LoVo (cell line): ENCODE measurements at regions not wholly inside any gene's neighbourhood (a gene's known extent, or its start where the extent isn't known, plus 50 kb on each side); places are given as distances from the start of the nearest gene placed in this dataset.
A peak's percentile ranks its signal among the peaks of the same experiment; 100 is the strongest.

ENCODE experiments used
- DNase-seq: peaks from one replicate; pipeline ENCODE4 v3.0.0-alpha.2; 2016; ENCODE audit warnings: low spot score

DNA sequence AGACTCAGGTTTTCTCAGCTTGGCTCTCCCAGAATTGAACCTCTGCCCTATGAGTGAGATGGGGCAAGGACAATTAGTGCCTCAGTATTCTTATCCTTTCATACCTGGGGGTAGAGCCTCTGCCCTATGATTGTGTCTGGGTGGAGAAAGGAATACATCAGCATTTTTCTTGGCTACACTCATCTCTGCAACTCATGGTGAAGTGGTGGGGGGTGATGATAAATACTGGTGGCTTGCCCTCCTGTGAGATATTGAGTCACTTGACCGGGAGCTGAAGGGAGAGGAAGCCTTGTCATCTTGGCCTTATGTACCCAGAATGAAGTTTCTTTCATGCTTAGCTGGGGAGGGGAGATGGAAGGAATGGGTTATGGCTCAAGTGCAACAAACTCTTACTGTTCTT, 71.3 kb upstream of the ENOX2 start:
- no peak for DNase-seq

DNA sequence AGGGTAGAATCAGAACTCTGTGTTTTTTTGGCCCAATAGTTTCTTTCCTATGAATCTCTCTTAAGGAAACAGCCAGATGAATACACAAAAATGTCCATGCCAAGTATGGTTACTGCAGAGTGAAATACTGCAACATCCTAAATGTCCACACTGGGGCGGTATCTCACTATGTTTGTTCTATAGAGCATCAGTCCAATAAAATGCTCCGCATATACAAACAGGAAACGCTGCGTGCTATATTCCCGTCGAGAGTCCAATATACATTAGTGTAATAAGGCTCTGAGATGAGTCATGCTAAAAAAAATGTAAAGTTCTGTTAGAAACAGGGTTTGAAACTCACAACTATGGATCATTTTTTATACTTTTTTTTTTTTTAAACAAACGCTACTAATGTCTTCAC, 72.9 kb upstream of the ENOX2 start:
- DNase-seq, result peak; percentile 45

DNA sequence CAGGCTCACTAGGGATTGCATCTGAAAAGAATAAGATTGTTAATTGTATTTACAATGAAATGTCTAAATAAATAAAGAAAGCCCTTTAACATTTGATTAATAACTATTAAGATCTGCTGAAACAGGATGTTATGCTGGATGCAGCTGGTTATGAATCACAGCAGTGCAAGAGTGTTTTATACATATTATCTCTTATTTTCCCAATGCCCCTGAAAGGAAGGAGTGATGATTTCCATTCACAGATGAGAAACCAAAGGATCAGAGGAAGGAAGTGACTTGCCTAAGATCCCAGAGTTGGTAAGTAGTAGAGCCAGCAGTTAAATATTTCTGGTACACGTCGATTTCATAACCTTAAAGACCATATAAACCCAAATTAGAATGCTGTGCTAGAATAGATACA, 76.3 kb upstream of the ARHGAP36 start:
- DNase-seq, result no peak

DNA sequence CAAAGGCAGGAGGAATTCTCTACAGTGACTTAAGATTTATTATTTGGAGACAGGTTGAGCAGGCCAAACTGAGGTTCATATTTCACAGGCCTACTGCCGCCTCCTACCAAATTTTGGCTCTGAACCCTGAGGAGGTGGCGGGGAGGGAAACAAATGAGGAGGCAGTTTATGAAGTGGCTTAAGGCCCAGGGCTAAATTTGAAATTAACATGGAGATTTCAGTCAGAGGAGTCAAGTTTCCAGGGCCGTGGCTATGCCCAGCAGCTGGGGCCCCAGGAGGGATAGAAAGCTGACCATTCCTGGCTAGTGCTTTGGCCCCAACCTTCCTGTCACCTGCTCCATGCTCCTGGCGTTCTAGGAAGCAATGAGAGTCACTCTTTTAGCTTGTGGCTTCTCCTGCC, 73.4 kb upstream of the ARHGAP36 start:
- DNase-seq, result no peak

DNA sequence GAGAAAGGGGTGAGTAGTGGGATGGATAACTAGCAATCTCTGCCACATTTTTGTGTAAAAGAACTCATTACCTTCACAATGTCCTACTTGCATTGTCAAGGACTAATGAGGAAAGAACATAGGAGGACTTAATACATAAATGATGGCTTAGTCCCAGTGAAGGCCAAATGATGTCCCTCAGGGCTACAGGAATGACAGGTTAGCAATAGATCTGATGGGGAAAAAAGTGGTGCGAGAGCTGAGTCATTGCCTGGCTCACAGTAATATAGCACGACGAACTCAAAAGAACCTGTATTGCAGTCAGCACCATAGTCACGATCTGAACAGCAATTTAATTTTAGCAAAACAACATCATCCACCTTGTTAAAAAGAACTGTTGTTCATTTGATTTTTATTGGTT, 70.9 kb upstream of the ARHGAP36 start:
- DNase-seq, result no peak

DNA sequence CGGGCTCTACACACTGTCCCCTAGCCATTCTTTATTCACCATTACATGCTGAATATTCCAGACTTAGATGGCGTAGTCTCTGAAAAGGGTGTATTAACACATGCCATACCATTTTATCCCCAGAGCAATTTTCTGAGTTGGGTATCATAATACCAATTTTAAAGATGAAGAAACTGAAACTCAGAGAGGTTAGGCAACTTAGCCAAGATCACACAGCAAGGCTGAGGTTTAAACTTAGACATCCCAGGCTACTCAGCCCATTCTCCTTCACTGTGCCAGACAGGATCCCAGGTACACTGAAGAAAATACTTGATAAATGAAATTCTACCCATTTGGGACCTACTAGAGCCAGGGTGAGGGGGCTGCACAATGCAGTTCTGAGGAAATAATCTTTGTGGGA, 67.4 kb upstream of the ARHGAP36 start:
- no peak for DNase-seq

DNA sequence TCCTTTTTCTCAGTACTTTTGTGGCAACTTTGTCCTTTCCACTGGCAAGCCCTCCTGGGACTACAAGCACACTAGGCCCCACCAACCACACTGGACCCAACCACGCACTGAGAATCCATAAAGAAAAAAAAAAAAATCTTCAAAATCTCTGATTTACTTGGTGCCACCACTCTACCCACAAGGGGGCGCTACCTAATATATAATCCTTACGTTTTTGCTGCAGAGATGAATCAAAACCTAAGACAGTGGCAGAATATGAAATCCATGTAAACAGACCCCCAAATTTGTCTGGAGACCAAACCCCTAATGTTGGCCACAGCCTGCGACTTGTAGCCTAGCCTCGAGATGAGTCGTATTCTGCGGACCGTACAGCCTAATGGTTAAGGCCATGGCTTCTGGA, 63.5 kb upstream of the ARHGAP36 start:
- peak; percentile 3 for DNase-seq

DNA sequence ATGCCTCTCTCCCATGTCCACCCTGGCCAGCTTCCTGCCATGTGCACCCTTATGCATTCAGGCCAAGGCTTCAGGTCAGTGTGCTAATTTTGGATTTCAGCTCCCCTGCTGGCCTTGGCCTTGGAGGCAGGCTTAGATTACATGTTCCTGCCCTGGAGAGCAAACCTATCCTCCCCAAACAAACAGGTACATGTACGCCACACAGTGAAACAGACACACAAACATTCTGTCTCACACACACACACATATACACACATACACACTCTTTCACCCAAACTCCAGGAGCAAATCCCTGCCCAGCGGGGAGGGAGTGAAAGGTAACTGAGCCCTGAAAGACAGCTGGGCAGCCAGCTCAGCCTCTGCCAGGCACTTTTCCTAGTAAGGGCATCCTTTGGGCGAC, 62.7 kb upstream of the ARHGAP36 start:
- no peak for DNase-seq

DNA sequence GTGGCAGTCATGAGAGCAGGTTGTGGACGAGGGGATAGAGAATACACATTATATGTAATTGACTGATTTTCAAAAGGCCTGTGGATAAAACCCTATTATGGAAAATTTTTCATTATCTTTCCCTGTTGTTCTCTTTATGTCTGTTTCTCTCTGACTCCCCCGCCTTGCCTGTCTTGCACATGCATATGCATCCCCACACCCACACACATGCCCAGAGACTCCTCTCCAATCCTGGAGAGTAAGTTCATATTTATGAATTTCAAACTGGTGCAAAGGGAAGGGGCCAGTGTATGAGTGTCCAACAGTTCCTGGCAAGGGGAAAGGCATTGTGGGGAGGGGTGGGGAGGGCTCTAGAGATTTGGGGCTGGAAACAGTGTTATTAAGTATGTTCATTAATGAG, 60.8 kb upstream of the ARHGAP36 start:
- no peak for DNase-seq

DNA sequence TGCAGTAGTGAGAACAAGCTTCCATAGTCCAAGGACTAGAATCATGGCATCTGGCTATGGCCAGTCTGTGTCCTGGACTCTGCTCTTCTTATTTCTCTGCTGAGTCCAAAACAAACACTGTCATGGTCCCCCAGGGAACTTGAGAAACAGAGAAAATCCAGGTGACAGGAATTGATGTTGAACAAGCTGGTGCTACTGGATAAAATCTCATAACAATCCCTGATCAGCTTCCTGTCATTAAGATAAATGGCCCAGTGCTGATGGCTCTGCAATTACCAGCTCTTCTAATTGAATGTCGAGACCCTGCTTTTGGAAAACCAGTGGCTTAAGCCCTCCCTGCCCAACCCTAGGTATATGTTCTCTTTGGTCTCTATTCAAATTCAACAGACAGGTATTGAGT, 58.8 kb upstream of the ARHGAP36 start:
- DNase-seq, result no peak
